HCT116 (cell line): ENCODE measurements at regions not wholly inside any gene's neighbourhood (a gene's known extent, or its start where the extent isn't known, plus 50 kb on each side); places are given as distances from the start of the nearest gene placed in this dataset.

Experiments used
- CEBPB ChIP-seq: IDR thresholded peaks from 2 replicates; pipeline ENCODE4 v1.6.1; 2012; ENCODE audit warnings: low read depth
- EGR1 ChIP-seq: IDR thresholded peaks from 2 replicates; pipeline ENCODE4 v1.6.1; 2012; ENCODE audit warnings: low read depth
- EZH2phosphoT487 ChIP-seq: fragments of 200-600 bp; IDR thresholded peaks from 2 replicates; pipeline ENCODE4 v1.6.1; 2018; ENCODE audit warnings: antibody characterized with exemption, borderline replicate concordance
- JUND ChIP-seq: IDR thresholded peaks from 2 replicates; pipeline ENCODE4 v1.6.1; 2012
- POLR2A ChIP-seq: IDR thresholded peaks from 2 replicates; pipeline ENCODE4 v1.7.0; 2011; ENCODE audit warnings: borderline replicate concordance; ENCODE audit not compliant: insufficient read depth, insufficient read length; ENCODE audit errors: extremely low read depth
- POLR2AphosphoS5 ChIP-seq: IDR thresholded peaks from 2 replicates; pipeline ENCODE4 v1.6.1; 2011; ENCODE audit warnings: mild to moderate bottlenecking, low read depth, low read length, moderate library complexity
- SIN3A ChIP-seq: IDR thresholded peaks from 2 replicates; pipeline ENCODE4 v1.6.1; 2012; ENCODE audit warnings: low read depth
- SRF ChIP-seq: IDR thresholded peaks from 2 replicates; pipeline ENCODE4 v1.6.1; 2012; ENCODE audit warnings: low read depth
- YY1 ChIP-seq: IDR thresholded peaks from 2 replicates; pipeline ENCODE4 v1.6.1; 2011; ENCODE audit warnings: low read length, low read depth, moderate library complexity, mild to moderate bottlenecking; ENCODE audit not compliant: insufficient replicate concordance; ENCODE audit errors: extremely low read depth
- ZFX ChIP-seq: fragments of 450-650 bp; IDR thresholded peaks from 2 replicates; pipeline ENCODE4 v1.6.1; 2017
- TF ChIP-seq, protein P1 (sequence below), 3 experiments: fragments of 200-600 bp in 1 of 3; sonication (generic) in 1 of 3; IDR thresholded peaks in 2 of 3; conservative IDR thresholded peaks in 1 of 3; 2 replicates each; pipeline ENCODE4 v1.5.1; 2012 to 2017; ENCODE audit warnings: low read depth in 2 of 3, low read length in 2 of 3, antibody characterized with exemption in 1 of 3, borderline replicate concordance in 1 of 3, control low read depth in 1 of 3, mild to moderate bottlenecking in 1 of 3, mixed read lengths in 1 of 3, mixed run types in 1 of 3, moderate library complexity in 1 of 3; ENCODE audit not compliant: insufficient read depth in 1 of 3
- TF ChIP-seq, protein P2 (sequence below): IDR thresholded peaks from 2 replicates; pipeline ENCODE4 v1.6.1; 2011; ENCODE audit warnings: mild to moderate bottlenecking, low read length, moderate library complexity; ENCODE audit not compliant: insufficient replicate concordance; ENCODE audit errors: extremely low read depth
- TF ChIP-seq, protein P3 (sequence below): IDR thresholded peaks from 2 replicates; pipeline ENCODE4 v1.6.1; 2012
- TF ChIP-seq, protein P4 (sequence below): IDR thresholded peaks from 2 replicates; pipeline ENCODE4 v1.6.1; 2012; ENCODE audit warnings: low read depth

DNA sequence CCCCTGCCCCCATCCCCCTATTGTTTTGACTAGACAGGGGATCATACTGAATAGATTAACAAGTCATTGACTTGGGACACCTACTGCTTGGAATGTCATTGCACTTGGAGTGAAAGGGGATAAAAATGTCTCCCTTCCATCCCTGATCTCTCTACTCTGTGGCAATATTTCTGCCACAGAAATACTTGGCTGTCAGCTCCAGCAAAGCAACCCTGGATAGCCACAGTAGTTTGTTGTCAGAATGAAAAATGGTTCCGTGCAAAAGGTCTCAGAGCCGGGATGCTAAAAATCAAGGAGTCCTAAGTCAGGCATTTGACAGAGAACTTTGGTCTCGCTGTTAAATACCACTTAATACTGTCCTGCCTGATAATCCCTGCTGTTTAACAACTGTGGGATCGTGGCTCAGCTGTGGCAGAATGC, 722.0 kb upstream of the SOX9 start:
- TF ChIP-seq JUND (no peak), POLR2A (no peak), SIN3A (no peak), YY1 (no peak), ZFX (no peak), EGR1 (no peak), EZH2phosphoT487 (no peak), CEBPB (no peak), POLR2AphosphoS5 (no peak), SRF (no peak)
- TF ChIP-seq, protein P1, sequence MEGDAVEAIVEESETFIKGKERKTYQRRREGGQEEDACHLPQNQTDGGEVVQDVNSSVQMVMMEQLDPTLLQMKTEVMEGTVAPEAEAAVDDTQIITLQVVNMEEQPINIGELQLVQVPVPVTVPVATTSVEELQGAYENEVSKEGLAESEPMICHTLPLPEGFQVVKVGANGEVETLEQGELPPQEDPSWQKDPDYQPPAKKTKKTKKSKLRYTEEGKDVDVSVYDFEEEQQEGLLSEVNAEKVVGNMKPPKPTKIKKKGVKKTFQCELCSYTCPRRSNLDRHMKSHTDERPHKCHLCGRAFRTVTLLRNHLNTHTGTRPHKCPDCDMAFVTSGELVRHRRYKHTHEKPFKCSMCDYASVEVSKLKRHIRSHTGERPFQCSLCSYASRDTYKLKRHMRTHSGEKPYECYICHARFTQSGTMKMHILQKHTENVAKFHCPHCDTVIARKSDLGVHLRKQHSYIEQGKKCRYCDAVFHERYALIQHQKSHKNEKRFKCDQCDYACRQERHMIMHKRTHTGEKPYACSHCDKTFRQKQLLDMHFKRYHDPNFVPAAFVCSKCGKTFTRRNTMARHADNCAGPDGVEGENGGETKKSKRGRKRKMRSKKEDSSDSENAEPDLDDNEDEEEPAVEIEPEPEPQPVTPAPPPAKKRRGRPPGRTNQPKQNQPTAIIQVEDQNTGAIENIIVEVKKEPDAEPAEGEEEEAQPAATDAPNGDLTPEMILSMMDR (IDR thresholded peaks at IDR 0.05 in 2 of 3, conservative IDR thresholded peaks at IDR 0.05 in 1 of 3; ENCODE audit: borderline replicate concordance in 1 of 3, insufficient read depth in 1 of 3, low read depth in 2 of 3, low read length in 2 of 3) = no peak
- TF ChIP-seq, protein P2, sequence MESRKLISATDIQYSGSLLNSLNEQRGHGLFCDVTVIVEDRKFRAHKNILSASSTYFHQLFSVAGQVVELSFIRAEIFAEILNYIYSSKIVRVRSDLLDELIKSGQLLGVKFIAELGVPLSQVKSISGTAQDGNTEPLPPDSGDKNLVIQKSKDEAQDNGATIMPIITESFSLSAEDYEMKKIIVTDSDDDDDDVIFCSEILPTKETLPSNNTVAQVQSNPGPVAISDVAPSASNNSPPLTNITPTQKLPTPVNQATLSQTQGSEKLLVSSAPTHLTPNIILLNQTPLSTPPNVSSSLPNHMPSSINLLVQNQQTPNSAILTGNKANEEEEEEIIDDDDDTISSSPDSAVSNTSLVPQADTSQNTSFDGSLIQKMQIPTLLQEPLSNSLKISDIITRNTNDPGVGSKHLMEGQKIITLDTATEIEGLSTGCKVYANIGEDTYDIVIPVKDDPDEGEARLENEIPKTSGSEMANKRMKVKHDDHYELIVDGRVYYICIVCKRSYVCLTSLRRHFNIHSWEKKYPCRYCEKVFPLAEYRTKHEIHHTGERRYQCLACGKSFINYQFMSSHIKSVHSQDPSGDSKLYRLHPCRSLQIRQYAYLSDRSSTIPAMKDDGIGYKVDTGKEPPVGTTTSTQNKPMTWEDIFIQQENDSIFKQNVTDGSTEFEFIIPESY = no peak
- TF ChIP-seq, protein P3, sequence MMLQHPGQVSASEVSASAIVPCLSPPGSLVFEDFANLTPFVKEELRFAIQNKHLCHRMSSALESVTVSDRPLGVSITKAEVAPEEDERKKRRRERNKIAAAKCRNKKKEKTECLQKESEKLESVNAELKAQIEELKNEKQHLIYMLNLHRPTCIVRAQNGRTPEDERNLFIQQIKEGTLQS = no peak
- TF ChIP-seq, protein P4, sequence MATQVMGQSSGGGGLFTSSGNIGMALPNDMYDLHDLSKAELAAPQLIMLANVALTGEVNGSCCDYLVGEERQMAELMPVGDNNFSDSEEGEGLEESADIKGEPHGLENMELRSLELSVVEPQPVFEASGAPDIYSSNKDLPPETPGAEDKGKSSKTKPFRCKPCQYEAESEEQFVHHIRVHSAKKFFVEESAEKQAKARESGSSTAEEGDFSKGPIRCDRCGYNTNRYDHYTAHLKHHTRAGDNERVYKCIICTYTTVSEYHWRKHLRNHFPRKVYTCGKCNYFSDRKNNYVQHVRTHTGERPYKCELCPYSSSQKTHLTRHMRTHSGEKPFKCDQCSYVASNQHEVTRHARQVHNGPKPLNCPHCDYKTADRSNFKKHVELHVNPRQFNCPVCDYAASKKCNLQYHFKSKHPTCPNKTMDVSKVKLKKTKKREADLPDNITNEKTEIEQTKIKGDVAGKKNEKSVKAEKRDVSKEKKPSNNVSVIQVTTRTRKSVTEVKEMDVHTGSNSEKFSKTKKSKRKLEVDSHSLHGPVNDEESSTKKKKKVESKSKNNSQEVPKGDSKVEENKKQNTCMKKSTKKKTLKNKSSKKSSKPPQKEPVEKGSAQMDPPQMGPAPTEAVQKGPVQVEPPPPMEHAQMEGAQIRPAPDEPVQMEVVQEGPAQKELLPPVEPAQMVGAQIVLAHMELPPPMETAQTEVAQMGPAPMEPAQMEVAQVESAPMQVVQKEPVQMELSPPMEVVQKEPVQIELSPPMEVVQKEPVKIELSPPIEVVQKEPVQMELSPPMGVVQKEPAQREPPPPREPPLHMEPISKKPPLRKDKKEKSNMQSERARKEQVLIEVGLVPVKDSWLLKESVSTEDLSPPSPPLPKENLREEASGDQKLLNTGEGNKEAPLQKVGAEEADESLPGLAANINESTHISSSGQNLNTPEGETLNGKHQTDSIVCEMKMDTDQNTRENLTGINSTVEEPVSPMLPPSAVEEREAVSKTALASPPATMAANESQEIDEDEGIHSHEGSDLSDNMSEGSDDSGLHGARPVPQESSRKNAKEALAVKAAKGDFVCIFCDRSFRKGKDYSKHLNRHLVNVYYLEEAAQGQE = no peak
